ENCODE measurements at regions not wholly inside any gene's neighbourhood (a gene's known extent, or its start where the extent isn't known, plus 50 kb on each side); places are given as distances from the start of the nearest gene placed in this dataset.

- POLR2A ChIA-PET, result no interaction called here
Measured at GRCh38 chr13:111903143-111903542, 163.8 kb upstream of the SOX1 start.

GRCh38 chr13:111904166-111904565, 162.8 kb upstream of the SOX1 start:
- no peak for TF ChIP-seq CTCF (IDR thresholded peaks at IDR 0.05; ENCODE audit: insufficient read depth, low read depth, low read length)
- ChIA-PET POLR2A (no interaction called here), CTCF (no interaction called here)
- Histone ChIP-seq H3K27me3 (ENCODE audit: control insufficient read depth, insufficient read depth, low read length) (no peaks in the 10 kb centered on the region), H3K4me3 (ENCODE audit: low read depth, low read length) (no peak overlapping the region), H3K36me3 (ENCODE audit: control insufficient read depth, insufficient read depth, low read length) (no peaks in the 10 kb centered on the region)
- no peak for DNase-seq (ENCODE audit: low read depth)

More at GRCh38 chr13:111903143-111903542, 163.8 kb upstream of the SOX1 start:
- TF ChIP-seq CTCF (IDR thresholded peaks at IDR 0.05; ENCODE audit: insufficient read depth, low read depth, low read length), result no peak
- no peaks in the 10 kb centered on the region for H3K27me3 ChIP-seq (ENCODE audit: control insufficient read depth, insufficient read depth, low read length)
- H3K36me3 ChIP-seq (ENCODE audit: control insufficient read depth, insufficient read depth, low read length), result no peaks in the 10 kb centered on the region
- no peak for DNase-seq (ENCODE audit: low read depth)
- CTCF ChIA-PET, result no interaction called here
- no peak overlapping the region for H3K4me3 ChIP-seq (ENCODE audit: low read depth, low read length)

GRCh38 chr13:111904701-111905608, 162.0 kb upstream of the SOX1 start:
- no peaks in the 10 kb centered on the region for H3K36me3 ChIP-seq (ENCODE audit: control insufficient read depth, insufficient read depth, low read length)
- no peaks in the 10 kb centered on the region for H3K27me3 ChIP-seq (ENCODE audit: control insufficient read depth, insufficient read depth, low read length)
- TF ChIP-seq CTCF (IDR thresholded peaks at IDR 0.05; ENCODE audit: insufficient read depth, low read depth, low read length), result no peak
- POLR2A ChIA-PET, result no interaction called here
- H3K4me3 ChIP-seq (ENCODE audit: low read depth, low read length), result no peak overlapping the region
- CTCF ChIA-PET, result no interaction called here
- no peak for DNase-seq (ENCODE audit: low read depth)

GRCh38 chr13:111905609-111905945, 161.4 kb upstream of the SOX1 start:
- ChIA-PET CTCF (no interaction called here), POLR2A (no interaction called here)
- Histone ChIP-seq H3K36me3 (ENCODE audit: control insufficient read depth, insufficient read depth, low read length) (no peaks in the 10 kb centered on the region), H3K27me3 (ENCODE audit: control insufficient read depth, insufficient read depth, low read length) (no peaks in the 10 kb centered on the region), H3K4me3 (ENCODE audit: low read depth, low read length) (no peak overlapping the region)
- TF ChIP-seq CTCF (IDR thresholded peaks at IDR 0.05; ENCODE audit: insufficient read depth, low read depth, low read length), result no peak
- no peak for DNase-seq (ENCODE audit: low read depth)

- no peaks in the 10 kb centered on the region for H3K27me3 ChIP-seq (ENCODE audit: control insufficient read depth, insufficient read depth, low read length)
- no peak for DNase-seq (ENCODE audit: low read depth)
- no peak overlapping the region for H3K4me3 ChIP-seq (ENCODE audit: low read depth, low read length)
- H3K36me3 ChIP-seq (ENCODE audit: control insufficient read depth, insufficient read depth, low read length), result no peaks in the 10 kb centered on the region
- POLR2A ChIA-PET, result no interaction called here
- CTCF ChIA-PET, result no interaction called here
- no peak for TF ChIP-seq CTCF (IDR thresholded peaks at IDR 0.05; ENCODE audit: insufficient read depth, low read depth, low read length)
Measured at GRCh38 chr13:111906306-111906705, 160.6 kb upstream of the SOX1 start.

Data from BJ (cell line).